ENCODE measurements at regions not wholly inside any gene's neighbourhood (a gene's known extent, or its start where the extent isn't known, plus 50 kb on each side); places are given as distances from the start of the nearest gene placed in this dataset.
"Not testable (repeated sequence)": the region's sequence is repeated elsewhere in the genome, so short reads cannot be mapped to it uniquely, and the experiment has no call there.

GRCh38 chr2:52084759-52085158 is 1052.8 kb upstream of the NRXN1 start:
- DNase-seq: no peak

GRCh38 chr2:52083214-52083613 is 1051.3 kb upstream of the NRXN1 start:
- no peak for DNase-seq

DNA sequence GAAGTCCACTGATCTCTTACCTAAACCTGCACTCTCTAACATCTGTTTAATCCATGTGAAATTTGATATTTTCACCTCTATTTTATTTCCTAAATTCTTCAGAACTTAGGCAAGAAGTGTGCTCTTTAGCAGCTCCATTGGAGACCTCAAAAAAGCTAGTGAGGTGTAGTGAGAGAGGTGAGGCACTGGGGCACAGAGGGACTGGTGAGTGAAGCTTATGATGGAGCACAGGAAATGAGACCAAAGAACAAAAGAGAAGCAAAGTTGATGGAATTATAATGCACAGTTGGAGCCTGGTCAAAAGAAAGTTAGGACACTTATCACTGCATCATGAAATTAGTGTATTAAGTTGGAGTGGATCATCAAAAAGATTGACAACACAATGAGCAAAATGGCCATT is 1050.7 kb upstream of the NRXN1 start:
- no peak for DNase-seq

- no peak for DNase-seq
These were observed 1047.7 kb upstream of the NRXN1 start for GRCh38 chr2:52079602-52080001.

DNA sequence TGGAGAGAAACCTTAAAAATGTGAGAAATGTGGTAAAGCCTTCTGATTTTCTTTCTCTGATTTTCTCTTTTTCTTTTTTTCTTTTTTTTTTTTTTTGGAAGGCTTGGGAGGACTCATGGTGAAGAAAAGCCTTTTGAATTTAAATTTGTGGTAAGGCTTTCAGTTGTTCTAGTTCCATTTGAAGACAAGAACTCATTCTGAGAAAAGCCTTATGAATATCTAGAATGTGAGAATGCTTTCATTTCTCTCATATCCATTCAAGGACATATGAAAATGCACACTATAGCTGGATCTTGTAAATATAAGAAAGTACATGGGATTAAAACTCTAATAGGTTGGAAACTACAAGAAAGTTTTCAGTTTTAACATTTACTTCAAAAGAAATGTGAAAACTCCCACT is 1045.2 kb upstream of the NRXN1 start:
- DNase-seq: no peak

GRCh38 chr2:52074130-52074719 is 1042.3 kb upstream of the NRXN1 start:
- DNase-seq: no peak

DNA sequence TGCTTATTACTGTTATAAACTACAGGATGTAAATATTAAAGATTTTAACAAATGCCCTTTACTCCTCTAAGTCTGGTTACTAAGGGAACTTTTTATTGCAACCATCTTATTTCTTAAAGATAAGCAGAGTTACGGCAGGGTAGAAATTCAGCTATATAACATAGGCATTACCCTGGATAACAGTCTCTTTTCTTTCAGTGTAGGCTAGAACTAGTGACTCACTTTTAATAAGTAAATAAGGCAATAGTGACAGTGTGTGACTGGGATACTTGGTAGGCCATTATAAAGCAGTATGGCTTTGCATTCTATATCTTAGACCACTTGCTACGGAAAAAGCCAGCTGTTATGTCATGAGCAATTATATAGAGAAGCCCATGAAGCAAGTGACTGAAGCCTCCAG is 1041.0 kb upstream of the NRXN1 start:
- no peak for DNase-seq

DNA sequence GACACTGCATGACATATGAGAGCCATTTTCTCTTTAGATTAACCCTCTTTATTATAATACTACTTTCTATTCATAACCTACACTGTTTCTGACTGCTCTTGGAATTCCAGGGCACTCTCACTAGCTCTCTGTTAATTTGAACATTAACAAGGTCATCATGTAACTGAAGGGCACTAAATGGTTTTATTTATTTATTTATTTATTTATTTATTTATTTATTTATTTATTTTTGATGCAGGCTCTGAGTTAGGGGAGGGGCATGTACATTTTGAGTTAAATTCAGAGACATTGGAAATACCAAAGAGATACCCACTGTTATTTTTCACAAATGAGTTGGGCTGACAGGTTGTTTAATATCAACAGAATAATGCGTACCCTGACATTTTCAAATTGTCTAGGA is 1038.7 kb upstream of the NRXN1 start:
- no peak for DNase-seq

GRCh38 chr2:52064234-52064633 is 1032.3 kb upstream of the NRXN1 start:
- DNase-seq: no peak

- DNase-seq: no peak
These were observed 1022.9 kb upstream of the NRXN1 start for GRCh38 chr2:52054824-52055223.

GRCh38 chr2:52036853-52037252 is 1004.9 kb upstream of the NRXN1 start:
- DNase-seq: no peak

GRCh38 chr2:52036024-52036423 is 1004.1 kb upstream of the NRXN1 start:
- no peak for DNase-seq

DNA sequence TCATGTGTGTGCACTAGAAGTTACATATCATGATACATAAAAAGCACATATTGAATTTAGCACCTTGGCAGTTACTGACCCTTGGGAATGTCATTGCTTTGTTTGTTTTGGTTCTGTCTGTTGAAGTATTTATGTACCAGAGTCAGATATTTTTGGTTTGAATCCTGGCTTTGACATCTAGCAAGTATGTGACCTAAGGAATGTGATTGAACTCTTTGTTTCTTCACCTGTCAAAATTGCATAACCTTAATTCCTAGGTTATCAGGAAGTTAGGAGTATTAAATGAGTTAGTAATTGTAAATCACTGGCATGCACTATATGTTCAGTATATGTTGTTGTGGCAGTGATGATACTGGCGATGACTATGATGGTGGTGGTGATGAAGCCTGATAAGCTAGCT is 1003.5 kb upstream of the NRXN1 start:
- DNase-seq: no peak

DNA sequence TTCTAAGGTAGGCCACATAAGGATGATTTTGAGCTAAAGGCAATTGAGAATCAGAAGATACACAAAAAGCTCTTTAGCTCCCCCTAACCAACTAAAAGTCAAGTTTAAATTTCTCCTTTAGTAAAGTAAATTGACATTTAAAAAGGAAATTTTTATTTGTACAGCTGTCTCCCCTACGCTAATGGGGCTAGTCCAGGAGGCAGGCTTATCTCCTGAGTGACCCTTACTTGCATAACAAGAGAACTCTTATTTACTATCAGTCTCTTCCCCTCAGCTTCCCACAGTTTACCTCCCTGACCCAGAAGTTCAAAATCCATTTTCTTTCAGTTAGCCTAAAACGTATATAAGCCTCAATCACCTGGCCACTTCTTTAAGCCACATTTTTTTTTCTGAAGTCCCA is 1002.8 kb upstream of the NRXN1 start:
- DNase-seq: no peak

DNA sequence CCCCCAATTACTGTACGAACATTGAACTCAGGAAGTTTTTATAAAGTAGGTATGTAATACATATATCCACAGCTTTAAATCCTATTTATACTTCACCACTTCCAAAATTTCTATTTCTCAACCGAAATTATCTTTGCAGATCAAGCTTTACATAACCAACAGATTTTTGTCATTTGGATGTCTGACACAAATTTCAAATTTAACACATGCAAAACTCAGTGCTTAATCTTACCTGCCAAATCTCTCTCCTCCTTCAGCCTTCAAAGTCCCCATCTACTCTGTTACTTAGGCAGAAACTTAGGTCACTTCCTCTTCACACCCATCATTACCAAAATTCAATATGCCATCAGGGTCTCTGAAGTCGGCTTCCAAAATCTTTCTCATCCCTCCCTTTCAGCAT is 990.1 kb upstream of the NRXN1 start:
- DNase-seq: no peak

GRCh38 chr2:52017646-52018235 is 985.8 kb upstream of the NRXN1 start:
- DNase-seq: no peak

DNA sequence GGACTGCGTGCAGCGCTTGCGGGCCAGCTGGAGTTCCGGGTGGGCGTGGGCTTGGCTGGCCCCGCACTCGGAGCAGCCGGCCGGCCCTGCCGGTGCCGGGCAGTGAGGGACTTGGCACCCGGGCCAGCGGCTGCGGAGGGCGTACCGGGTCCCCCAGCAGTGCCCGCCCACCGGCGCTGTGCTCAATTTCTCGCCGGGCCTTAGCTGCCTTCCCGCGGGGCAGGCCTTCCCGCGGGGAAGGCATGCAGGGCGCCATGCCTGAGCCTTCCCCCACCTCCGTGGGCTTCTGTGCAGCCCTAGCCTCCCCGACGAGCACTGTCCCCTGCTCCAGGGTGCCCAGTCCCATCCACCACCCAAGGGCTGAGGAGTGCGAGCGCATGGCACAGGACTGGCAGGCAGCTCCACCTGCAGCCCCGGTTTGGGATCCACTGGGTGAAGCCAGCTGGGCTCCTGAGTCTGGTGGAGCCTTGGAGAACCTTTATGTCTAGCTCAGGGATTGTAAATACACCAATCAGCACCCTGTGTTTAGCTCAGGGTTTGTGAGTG is 975.0 kb upstream of the NRXN1 start:
- DNase-seq: not testable (repeated sequence)

DNA sequence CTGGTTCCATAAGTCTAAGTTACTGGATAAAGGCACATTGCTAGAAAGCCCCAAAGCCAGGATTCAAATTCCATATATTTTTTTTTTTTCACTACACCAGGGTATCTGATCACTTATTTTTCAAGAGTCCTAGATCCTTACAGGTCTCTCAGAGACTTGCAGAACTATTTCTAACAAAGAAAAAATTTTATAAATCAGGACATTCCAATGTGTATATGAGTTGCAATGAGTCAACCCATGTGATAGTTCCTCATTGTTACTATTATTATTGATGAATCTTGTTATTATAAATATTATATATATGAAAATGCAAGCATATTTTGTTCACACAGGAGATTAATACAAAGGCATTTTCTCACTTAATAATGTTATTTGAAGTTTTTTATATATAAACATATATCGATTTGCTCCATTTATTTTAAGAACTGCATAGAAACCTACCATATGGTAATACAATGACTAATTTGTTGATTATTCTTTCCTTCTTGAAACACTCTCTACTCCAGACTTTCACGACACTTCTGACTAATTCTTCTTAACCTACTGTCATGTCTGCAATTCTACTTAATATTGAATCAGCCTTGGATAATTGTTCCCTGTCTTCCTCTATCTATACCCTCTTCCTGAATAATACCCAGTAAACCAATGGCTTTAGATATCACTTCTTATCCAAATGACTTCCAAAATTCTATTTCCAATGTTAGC is 968.4 kb upstream of the NRXN1 start:
- DNase-seq: peak; percentile 78

- no peak for DNase-seq
These were observed 967.0 kb upstream of the NRXN1 start for GRCh38 chr2:51998890-51999289.

GRCh38 chr2:51997571-51997970 is 965.6 kb upstream of the NRXN1 start:
- DNase-seq: no peak

DNA sequence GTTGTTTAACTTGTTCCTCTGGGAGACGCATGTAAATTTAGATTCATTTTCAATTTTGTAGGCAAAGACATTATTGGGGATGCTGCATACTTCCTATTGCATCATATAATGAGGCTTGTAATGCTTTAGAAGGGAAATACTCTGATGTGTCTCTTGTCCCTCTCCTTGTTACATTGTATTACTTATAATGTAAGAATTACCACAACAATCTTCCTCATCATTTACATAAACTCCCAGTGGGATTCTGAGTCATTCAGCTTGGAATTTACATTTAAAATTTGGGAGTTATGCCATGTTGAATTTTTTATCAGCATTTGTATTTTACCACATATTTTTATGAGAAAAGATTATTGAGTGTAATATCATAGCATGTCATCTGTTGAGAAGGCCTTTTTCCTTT is 963.4 kb upstream of the NRXN1 start:
- peak; percentile 98 for DNase-seq

DNA sequence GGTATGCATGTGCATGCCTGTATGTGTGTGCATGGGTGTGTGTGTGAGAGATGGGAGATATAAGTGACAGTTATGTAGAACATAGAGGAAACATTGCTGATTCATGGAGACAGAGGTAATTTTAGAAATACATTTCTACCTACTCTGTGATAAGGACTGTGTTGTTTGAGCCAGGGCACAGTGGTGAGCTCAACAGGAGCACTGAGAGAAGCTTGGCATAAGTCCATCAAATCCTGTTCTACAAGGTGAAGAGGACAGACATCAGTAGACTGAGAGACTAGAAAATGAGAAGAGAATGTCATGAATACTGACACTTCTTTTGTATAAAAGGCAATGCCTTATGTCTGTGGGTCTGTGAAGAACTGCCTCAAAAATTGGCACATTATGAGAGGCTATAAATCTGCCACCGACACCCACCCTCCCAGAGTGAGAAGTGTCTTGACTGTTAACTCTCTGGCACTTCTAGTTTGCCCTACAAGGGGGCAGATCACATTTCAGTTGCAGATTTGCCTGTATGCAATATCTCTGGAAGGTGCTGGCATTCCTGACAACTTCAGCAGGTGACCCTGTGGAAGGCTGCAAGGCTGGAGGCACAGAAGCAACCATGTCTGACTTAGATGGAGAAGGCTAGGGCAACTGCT is 962.3 kb upstream of the NRXN1 start:
- no peak for DNase-seq

- DNase-seq: no peak
These were observed 958.8 kb upstream of the NRXN1 start for GRCh38 chr2:51990684-51991083.

- DNase-seq: no peak
These were observed 954.2 kb upstream of the NRXN1 start for GRCh38 chr2:51986101-51986500.
